NOMO-1 (cell line): ENCODE measurements at regions not wholly inside any gene's neighbourhood (a gene's known extent, or its start where the extent isn't known, plus 50 kb on each side); places are given as distances from the start of the nearest gene placed in this dataset.

Source experiments
- DNase-seq, 2 experiments: peaks; one replicate each; lab custom pipeline; 2025; ENCODE audit not compliant: unreplicated experiment in 2 of 2; lab: John Stamatoyannopoulos, UW

DNA sequence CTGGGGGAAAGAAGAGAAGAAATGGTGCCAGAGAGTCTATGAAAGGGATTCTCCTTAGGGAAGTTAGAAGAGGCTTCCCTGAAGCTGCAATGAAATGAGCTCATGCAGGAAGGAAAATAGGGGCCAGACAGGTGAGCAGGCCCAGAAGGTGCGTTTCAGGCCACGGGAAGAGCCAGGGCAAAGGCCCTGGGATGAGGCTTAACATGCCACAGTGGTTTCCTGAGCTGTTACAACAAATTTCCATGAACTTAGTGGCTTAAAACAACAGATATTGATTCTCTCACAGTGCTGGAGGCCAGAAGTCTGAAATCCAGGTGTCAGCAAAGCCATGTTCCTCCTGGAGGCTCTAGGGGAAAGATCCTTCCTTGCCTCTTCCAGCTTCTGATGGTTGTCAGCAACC is 167.9 kb downstream of the TFAP2C start:
- DNase-seq: no peak

- DNase-seq: no peak
Measured at GRCh38 chr20:56798634-56799033, 169.5 kb downstream of the TFAP2C start.

- DNase-seq: no peak
Measured at GRCh38 chr20:56799187-56799586, 170.1 kb downstream of the TFAP2C start.

- DNase-seq: no peak
Measured at GRCh38 chr20:56800088-56800487, 171.0 kb downstream of the TFAP2C start.

GRCh38 chr20:56801971-56802755 is 173.1 kb downstream of the TFAP2C start:
- DNase-seq: no peak

GRCh38 chr20:56802805-56803204 is 173.7 kb downstream of the TFAP2C start:
- no peak for DNase-seq

DNA sequence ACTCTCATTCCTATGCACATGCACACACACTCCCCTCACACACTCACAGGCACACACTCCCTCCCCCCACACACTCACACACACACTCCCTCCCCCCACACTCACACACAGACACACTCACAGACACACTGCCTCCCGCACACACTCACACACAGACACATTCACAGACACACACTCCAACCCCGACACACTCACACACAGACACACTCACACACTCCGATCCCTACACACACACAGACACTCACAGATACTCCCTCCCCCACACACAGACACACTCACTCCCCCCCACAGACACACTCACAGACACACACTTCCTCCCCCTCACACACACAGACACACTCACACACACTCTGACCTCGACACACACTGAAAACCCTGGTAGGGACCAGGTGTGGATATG is 176.2 kb downstream of the TFAP2C start:
- no peak for DNase-seq

DNA sequence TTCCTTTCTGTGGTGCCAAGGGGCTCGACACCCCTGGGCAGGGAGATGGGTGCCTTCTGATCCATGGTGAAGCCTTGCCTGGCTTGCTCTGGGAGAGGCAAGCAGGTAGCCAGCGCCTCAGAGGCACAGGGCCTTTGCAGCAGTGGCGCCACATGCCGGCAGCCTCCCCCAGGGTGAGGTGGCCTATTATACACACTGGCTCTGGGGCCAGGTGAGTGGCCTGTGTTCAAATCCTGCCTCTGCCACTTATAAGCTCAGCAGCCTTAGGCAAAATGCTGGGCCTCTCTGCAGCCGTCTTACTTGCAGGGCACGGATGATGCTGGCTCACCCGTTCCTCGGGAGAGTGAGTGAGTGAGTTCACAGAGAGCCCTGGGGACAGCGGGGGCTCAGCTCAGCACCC is 176.9 kb downstream of the TFAP2C start:
- no peak for DNase-seq

- no peak for DNase-seq
Measured at GRCh38 chr20:56806952-56807517, 177.9 kb downstream of the TFAP2C start.

GRCh38 chr20:56808117-56808725 is 179.1 kb downstream of the TFAP2C start:
- no peak for DNase-seq

- DNase-seq: no peak
Measured at GRCh38 chr20:56808732-56809131, 179.6 kb downstream of the TFAP2C start.

- no peak for DNase-seq
Measured at GRCh38 chr20:56809668-56810067, 180.6 kb downstream of the TFAP2C start.

GRCh38 chr20:56810141-56810540 is 181.0 kb downstream of the TFAP2C start:
- DNase-seq: no peak

GRCh38 chr20:56815796-56816195 is 186.7 kb downstream of the TFAP2C start:
- no peak for DNase-seq

- DNase-seq: peak; percentile 53 to 64
Measured at GRCh38 chr20:56816349-56816748, 187.2 kb downstream of the TFAP2C start.

GRCh38 chr20:56817780-56818675 is 188.9 kb downstream of the TFAP2C start:
- no peak for DNase-seq

- DNase-seq: no peak
Measured at GRCh38 chr20:56820984-56821383, 191.9 kb downstream of the TFAP2C start.

DNA sequence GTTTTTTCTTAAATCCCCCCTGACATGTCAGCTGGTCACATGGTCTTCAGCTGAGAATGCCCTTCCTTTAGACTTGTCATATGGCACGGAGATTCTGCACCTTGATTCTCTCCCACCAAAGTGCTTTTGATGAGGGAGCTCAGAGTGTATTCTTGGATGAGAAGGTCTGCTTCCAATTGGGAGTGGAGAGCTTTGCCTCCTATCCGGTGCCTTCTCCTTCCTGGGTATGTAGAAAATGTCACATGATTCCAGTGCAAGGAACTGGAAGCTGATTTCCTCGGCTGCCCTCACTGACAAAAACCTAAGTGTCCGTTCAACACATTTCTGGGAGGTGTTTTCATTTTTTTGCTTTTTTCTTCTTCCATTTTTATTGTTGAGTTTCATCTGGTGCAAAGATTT is 197.2 kb downstream of the TFAP2C start:
- peak in 1 of 2 experiments; percentile 4 for DNase-seq

GRCh38 chr20:56826705-56827665 is 197.9 kb downstream of the TFAP2C start:
- DNase-seq: peak; percentile 80 to 84

DNA sequence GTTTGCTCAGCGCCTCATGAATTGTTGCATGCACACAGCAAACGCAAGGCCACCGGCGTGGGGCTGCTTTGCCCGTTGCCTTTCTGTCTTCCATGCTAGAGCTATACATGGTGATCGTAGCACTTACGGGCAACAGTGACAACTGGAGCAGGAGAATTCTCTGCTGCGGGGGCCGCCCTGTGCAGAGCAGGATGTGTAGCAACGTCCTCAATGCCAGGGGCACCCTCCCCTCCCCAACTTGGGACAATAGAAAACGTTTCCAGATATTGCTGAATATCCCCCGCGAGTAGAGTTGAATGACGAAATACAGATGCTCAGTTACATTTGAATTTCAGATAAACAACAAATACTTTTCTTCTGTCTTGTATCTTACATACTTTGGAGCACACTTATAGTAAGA is 198.7 kb downstream of the TFAP2C start:
- peak; percentile 34 to 56 for DNase-seq
